Heart left ventricle (tissue), 16 donors: ENCODE measurements at regions not wholly inside any gene's neighbourhood (a gene's known extent, or its start where the extent isn't known, plus 50 kb on each side); places are given as distances from the start of the nearest gene placed in this dataset.

Experiments used
- ATAC-seq, 4 donors: fragments of 200-7000 bp; cut with Tn5 transposase; one replicate each; pipeline ENCODE4 v1.9.1; 2020 to 2022; ENCODE audit warnings: moderate library complexity in 4 of 4, mild to moderate bottlenecking in 3 of 4, moderate number of reproducible peaks in 1 of 4
- DNase-seq, 5 donors: peaks; one replicate each; pipeline ENCODE4 v3.0.0-alpha.2; 2020
- H3K27ac ChIP-seq, 12 donors: fragments of 200-600 bp; sonication (generic) in 4 of 12; one replicate each; pipeline versions ENCODE4 v1.5.0 to v1.8.0; 2016 to 2022; ENCODE audit warnings: mild to moderate bottlenecking in 2 of 12
- H3K27me3 ChIP-seq, 9 donors: fragments of 200-600 bp; sonication (generic) in 2 of 9; one replicate each; pipeline versions ENCODE4 v1.5.1 to v1.8.0; 2016 to 2022; ENCODE audit warnings: mild to moderate bottlenecking in 3 of 9
- H3K36me3 ChIP-seq, 9 donors: fragments of 200-600 bp; sonication (generic) in 2 of 9; one replicate each; pipeline versions ENCODE4 v1.5.0 to v1.8.0; 2018 to 2022; ENCODE audit warnings: mild to moderate bottlenecking in 2 of 9
- H3K4me1 ChIP-seq, 12 donors: fragments of 200-600 bp; sonication (generic) in 4 of 12; one replicate each; pipeline versions ENCODE4 v1.5.0 to v1.8.0; 2016 to 2022; ENCODE audit warnings: mild to moderate bottlenecking in 3 of 12
- H3K4me3 ChIP-seq, 12 donors: fragments of 200-600 bp; sonication (generic) in 4 of 12; one replicate each; pipeline versions ENCODE4 v1.5.0 to v1.8.0; 2017 to 2022; ENCODE audit warnings: mild to moderate bottlenecking in 9 of 12, moderate library complexity in 4 of 12
- H3K9me3 ChIP-seq, 12 donors: fragments of 200-600 bp; sonication (generic) in 4 of 12; one replicate each; pipeline versions ENCODE4 v1.5.0 to v1.8.0; 2016 to 2022; ENCODE audit warnings: mild to moderate bottlenecking in 1 of 12
- POLR2A ChIP-seq, 2 donors: fragments of 450-650 bp; IDR thresholded peaks; one replicate each; pipeline ENCODE4 v1.6.1; 2017; ENCODE audit warnings: antibody characterized with exemption in 2 of 2, mild to moderate bottlenecking in 2 of 2, moderate library complexity in 2 of 2
- WGBS, 4 donors: extraction: QIAGEN DNeasy Blood & Tissue Kit in 2 of 4; methylation state at CpG; one replicate each; pipeline versions ENCODE4 v1.1.5 to v1.1.7; 2013 to 2018; 5-methylcytosine and 5-hydroxymethylcytosine counted together
- intact Hi-C, 10 donors: fragments of 100-400 bp; cut with DNase I; formaldehyde crosslinking; loops; one replicate each; pipeline versions ENCODE4 v1.11.1 to v1.14.2; 2022
- TF ChIP-seq, protein P1 (sequence below), 12 donors: fragments of 200-600 bp; sonication (generic) in 4 of 12; IDR thresholded peaks; one replicate each; pipeline versions ENCODE4 v1.5.0 to v1.8.0; 2018 to 2022; ENCODE audit warnings: antibody characterized with exemption in 12 of 12, mild to moderate bottlenecking in 5 of 12
- donor health status: ischemic (EF 13 %, LVEDD 7.1; RV severe dilation, severe dysfunction).
- donor health status: healthy with polysubstance abuse.
- donor health status: DM: no; HTN: yes; CAD: no.
- donor health status: DM: no; HTN: no; CAD: no.
- donor health status: ischemic (EF 25% LVEDD 6.9; RV normal size, moderate dysfunction).
- donor health status: ischemic (EF 25% LVEDD 5.7; RV mildly dilated, moderate dysfunction).
- donor health status: healthy.
- donor health status: DM: yes; HTN: yes; CAD: no.
- donor health status: ischemic (EF 35%, LVEDD 5.7; RV mildly dilated, moderate dysfunction).
- donor health status: nonischemic (EF 11% LVEDD 7.7; RV severe dilation, severe dysfunction).
- donor health status: DM: yes; HTN: yes; CAD: no.
- donor health status: PGD.
- donor health status: ischemic (EF 29% LVEDD 5.4; RV normal size, mild dysfunction).
- donor health status: nonischemic (EF 23%, LVEDD 6.1; RV moderate dilation, normal function).

DNA sequence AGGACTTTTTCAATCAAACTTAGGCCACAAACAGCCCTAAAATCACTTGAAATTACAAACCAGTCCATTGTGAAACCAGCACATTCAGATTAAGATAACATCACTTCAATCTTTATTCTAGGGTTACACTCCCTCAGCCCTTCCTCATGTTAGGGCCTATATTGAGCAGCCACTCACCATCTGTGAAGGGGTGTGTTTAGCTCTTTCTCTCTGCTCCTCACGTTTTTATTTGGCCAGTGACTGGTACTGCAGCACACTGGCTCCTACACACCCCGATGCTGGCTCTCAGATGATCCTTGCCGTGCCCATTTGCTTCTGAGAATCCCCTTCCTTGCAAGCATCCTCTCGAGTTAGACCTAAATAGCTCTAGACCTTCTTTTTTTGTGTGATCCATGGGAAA lies 604.5 kb downstream of the INHBA start:
- Histone ChIP-seq H3K4me3 (no peak overlapping the region), H3K9me3 (peaks cover 0 to 6% (median 0%) of the 10 kb centered on the region in 12 donors), H3K27me3 (no peaks in the 10 kb centered on the region), H3K27ac (no peak overlapping the region), H3K36me3 (no peaks in the 10 kb centered on the region), H3K4me1 (no peaks in the 10 kb centered on the region)
- ATAC-seq: no peak
- intact Hi-C loops: no loop called here
- DNase-seq: no peak
- 74 to 78% (median 76%) methylated on average over 4 of the region's 4 CpGs for WGBS, 4 donors
- TF ChIP-seq, protein P1, sequence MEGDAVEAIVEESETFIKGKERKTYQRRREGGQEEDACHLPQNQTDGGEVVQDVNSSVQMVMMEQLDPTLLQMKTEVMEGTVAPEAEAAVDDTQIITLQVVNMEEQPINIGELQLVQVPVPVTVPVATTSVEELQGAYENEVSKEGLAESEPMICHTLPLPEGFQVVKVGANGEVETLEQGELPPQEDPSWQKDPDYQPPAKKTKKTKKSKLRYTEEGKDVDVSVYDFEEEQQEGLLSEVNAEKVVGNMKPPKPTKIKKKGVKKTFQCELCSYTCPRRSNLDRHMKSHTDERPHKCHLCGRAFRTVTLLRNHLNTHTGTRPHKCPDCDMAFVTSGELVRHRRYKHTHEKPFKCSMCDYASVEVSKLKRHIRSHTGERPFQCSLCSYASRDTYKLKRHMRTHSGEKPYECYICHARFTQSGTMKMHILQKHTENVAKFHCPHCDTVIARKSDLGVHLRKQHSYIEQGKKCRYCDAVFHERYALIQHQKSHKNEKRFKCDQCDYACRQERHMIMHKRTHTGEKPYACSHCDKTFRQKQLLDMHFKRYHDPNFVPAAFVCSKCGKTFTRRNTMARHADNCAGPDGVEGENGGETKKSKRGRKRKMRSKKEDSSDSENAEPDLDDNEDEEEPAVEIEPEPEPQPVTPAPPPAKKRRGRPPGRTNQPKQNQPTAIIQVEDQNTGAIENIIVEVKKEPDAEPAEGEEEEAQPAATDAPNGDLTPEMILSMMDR (IDR thresholded peaks at IDR 0.05): no peak
- no peak for TF ChIP-seq POLR2A (IDR thresholded peaks at IDR 0.05)

DNA sequence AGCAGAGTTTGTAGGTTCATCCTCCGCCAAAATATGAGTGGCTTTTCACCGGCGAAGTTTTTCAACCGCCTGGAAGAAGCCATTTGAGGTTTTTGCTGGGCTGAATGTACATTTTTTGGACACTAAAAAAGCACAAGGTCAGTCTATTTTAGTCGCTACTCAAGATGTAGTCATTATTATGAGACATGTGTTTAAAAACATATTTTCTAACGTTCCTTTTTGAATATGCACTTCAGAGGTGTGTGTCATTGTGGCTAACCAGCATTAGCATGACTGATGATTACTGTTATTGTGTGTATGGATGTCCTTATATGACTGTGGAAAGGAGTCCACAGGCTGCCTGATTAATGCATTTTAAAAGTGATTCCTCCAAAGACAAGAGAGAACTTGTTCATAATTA lies 605.4 kb downstream of the INHBA start:
- H3K4me3 ChIP-seq: no peak overlapping the region
- H3K36me3 ChIP-seq: no peaks in the 10 kb centered on the region
- DNase-seq (no peak), ATAC-seq (no peak)
- H3K4me1 ChIP-seq: no peaks in the 10 kb centered on the region
- H3K27ac ChIP-seq: no peak overlapping the region
- WGBS, 4 donors: 89 to 92% (median 91%) methylated on average over 6 of the region's 6 CpGs
- TF ChIP-seq, protein P1 (IDR thresholded peaks at IDR 0.05): no peak
- TF ChIP-seq POLR2A (IDR thresholded peaks at IDR 0.05): no peak
- H3K9me3 ChIP-seq: peaks cover 0 to 6% (median 0%) of the 10 kb centered on the region in 12 donors
- H3K27me3 ChIP-seq: no peaks in the 10 kb centered on the region
- intact Hi-C loops: no loop called here

DNA sequence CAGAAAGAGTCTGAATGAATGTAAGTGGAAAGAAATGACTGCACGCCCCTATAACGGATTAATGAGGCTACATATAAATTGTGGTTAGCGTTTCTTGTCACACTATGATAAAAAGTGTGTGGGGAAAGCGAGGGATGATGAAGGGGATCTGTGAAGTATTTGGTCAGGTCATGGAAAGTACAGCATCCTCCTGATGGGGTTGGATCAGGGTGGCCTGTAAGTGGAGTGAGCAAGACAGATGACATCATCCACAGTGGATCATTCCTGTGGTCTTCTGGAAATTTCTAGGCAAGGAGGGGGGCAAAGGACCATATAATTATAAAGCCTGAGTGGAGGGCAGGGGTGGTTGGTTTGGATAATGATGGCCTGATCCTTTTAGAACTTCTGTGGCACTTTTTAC lies 606.0 kb downstream of the INHBA start:
- DNase-seq: no peak
- Histone ChIP-seq H3K4me3 (no peak overlapping the region), H3K9me3 (peaks cover 0 to 6% (median 0%) of the 10 kb centered on the region in 12 donors), H3K27ac (no peak overlapping the region), H3K4me1 (no peaks in the 10 kb centered on the region), H3K27me3 (no peaks in the 10 kb centered on the region), H3K36me3 (no peaks in the 10 kb centered on the region)
- no peak for TF ChIP-seq POLR2A (IDR thresholded peaks at IDR 0.05)
- TF ChIP-seq, protein P1 (IDR thresholded peaks at IDR 0.05): no peak
- ATAC-seq: no peak
- 79 to 89% (median 87%) methylated on average over 4 of the region's 4 CpGs for WGBS, 4 donors
- intact Hi-C loops: no loop called here

DNA sequence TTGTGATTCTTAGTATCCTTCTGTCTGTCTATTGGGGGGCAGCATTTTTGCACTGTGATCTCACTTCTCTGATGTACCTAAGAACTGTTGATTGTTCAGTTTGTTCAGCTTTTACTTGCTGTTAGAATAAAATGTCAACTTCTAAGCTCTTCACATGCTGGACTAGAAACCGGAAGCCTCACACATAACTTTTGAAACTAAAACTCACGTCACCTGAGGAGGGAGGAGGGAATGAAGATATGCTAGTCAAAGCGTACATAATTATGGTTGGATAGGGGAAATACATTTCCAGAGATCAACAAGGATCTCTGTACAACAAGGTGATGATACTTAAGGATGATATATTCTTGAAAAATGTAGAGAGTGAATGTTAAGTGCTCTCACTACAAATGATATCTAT lies 609.7 kb downstream of the INHBA start:
- no peak for ATAC-seq
- no peak overlapping the region for H3K27ac ChIP-seq
- WGBS, 4 donors: 86 to 93% (median 90%) methylated on average over 3 of the region's 3 CpGs
- H3K4me1 ChIP-seq: no peaks in the 10 kb centered on the region
- no peaks in the 10 kb centered on the region for H3K36me3 ChIP-seq
- H3K4me3 ChIP-seq: no peak overlapping the region
- intact Hi-C loops: no loop called here
- TF ChIP-seq, protein P1 (IDR thresholded peaks at IDR 0.05): no peak
- no peak for TF ChIP-seq POLR2A (IDR thresholded peaks at IDR 0.05)
- no peaks in the 10 kb centered on the region for H3K27me3 ChIP-seq
- H3K9me3 ChIP-seq: peaks cover 0 to 15% (median 2%) of the 10 kb centered on the region in 12 donors
- DNase-seq: no peak
